Vagina (tissue), 2 donors: ENCODE measurements at regions not wholly inside any gene's neighbourhood (a gene's known extent, or its start where the extent isn't known, plus 50 kb on each side); places are given as distances from the start of the nearest gene placed in this dataset.

Experiments
- DNase-seq, 2 donors: peaks; one replicate each; pipeline ENCODE4 v3.0.0-alpha.2; 2017; ENCODE audit errors: extremely low spot score in 2 of 2
- H3K27ac ChIP-seq: fragments of 200-600 bp; sonication (generic); one replicate; pipeline ENCODE4 v1.5.1; 2019
- H3K27me3 ChIP-seq: fragments of 200-600 bp; sonication (generic); one replicate; pipeline ENCODE4 v1.5.1; 2019
- H3K36me3 ChIP-seq, 2 donors: fragments of 200-600 bp; sonication (generic); one replicate each; pipeline ENCODE4 v1.5.1; 2017 to 2019
- H3K4me1 ChIP-seq: fragments of 200-600 bp; sonication (generic); one replicate; pipeline ENCODE4 v1.5.1; 2019
- H3K4me3 ChIP-seq, 2 donors: fragments of 200-600 bp; sonication (generic); 1 replicate in 1 of 2; 2 replicates in 1 of 2; pipeline ENCODE4 v1.5.1; 2016 to 2019
- H3K9me3 ChIP-seq: fragments of 200-600 bp; sonication (generic); one replicate; pipeline ENCODE4 v1.5.1; 2019
- POLR2A ChIP-seq, 2 donors: fragments of 450-650 bp; IDR thresholded peaks; one replicate each; pipeline ENCODE4 v1.6.1; 2017; ENCODE audit warnings: antibody characterized with exemption in 2 of 2, mild to moderate bottlenecking in 2 of 2, moderate library complexity in 2 of 2
- POLR2AphosphoS5 ChIP-seq, 2 donors: sonication (generic); formaldehyde crosslinking; IDR thresholded peaks; one replicate each; pipeline ENCODE4 v1.9.0; 2017; ENCODE audit warnings: antibody characterized with exemption in 2 of 2, mild to moderate bottlenecking in 2 of 2, low read depth in 1 of 2; ENCODE audit not compliant: insufficient read depth in 1 of 2
- intact Hi-C: fragments of 100-400 bp; cut with DNase I; formaldehyde crosslinking; loops from one replicate; pipeline ENCODE4 v1.15.1; 2023
- TF ChIP-seq, protein P1 (sequence below), 3 experiments: fragments of 450-650 bp in 2 of 3; fragments of 200-600 bp in 1 of 3; sonication (generic) in 1 of 3; IDR thresholded peaks; one replicate each; pipeline ENCODE4 v1.5.1; 2017 to 2019; ENCODE audit warnings: antibody characterized with exemption in 3 of 3, mild to moderate bottlenecking in 2 of 3, moderate library complexity in 2 of 3

DNA sequence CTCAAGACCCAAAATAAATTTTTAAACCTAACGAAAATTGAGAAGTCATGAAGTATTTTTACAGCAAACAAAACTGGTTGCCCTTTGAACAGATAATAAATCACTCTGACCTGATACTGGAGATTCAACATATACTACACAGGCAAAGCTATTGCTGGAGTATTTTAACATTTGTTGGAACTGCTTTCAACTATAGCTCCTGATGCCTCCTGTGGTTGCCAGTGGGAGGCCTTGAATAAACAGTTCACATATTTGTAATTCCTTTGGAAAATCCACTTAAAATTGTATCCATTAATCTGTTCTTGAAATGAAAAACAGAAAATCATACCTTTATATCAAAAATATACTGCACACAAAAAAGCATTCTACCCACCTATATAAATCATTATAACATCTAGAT lies 605.1 kb downstream of the KCTD8 start:
- Histone ChIP-seq H3K9me3 (no peaks in the 10 kb centered on the region), H3K27me3 (no peaks in the 10 kb centered on the region), H3K4me1 (no peaks in the 10 kb centered on the region), H3K36me3 (no peaks in the 10 kb centered on the region), H3K27ac (no peak overlapping the region), H3K4me3 (no peak overlapping the region)
- TF ChIP-seq POLR2A (IDR thresholded peaks at IDR 0.05) (no peak), POLR2AphosphoS5 (IDR thresholded peaks at IDR 0.05; ENCODE audit: insufficient read depth in 1 of 2, low read depth in 1 of 2) (no peak)
- TF ChIP-seq, protein P1, sequence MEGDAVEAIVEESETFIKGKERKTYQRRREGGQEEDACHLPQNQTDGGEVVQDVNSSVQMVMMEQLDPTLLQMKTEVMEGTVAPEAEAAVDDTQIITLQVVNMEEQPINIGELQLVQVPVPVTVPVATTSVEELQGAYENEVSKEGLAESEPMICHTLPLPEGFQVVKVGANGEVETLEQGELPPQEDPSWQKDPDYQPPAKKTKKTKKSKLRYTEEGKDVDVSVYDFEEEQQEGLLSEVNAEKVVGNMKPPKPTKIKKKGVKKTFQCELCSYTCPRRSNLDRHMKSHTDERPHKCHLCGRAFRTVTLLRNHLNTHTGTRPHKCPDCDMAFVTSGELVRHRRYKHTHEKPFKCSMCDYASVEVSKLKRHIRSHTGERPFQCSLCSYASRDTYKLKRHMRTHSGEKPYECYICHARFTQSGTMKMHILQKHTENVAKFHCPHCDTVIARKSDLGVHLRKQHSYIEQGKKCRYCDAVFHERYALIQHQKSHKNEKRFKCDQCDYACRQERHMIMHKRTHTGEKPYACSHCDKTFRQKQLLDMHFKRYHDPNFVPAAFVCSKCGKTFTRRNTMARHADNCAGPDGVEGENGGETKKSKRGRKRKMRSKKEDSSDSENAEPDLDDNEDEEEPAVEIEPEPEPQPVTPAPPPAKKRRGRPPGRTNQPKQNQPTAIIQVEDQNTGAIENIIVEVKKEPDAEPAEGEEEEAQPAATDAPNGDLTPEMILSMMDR (IDR thresholded peaks at IDR 0.05): no peak
- intact Hi-C loops: no loop called here
- DNase-seq: no peak

GRCh38 chr4:43846111-43846587 lies 602.5 kb downstream of the KCTD8 start:
- no peak for DNase-seq
- Histone ChIP-seq H3K27me3 (no peaks in the 10 kb centered on the region), H3K36me3 (no peaks in the 10 kb centered on the region), H3K4me1 (no peaks in the 10 kb centered on the region), H3K9me3 (no peaks in the 10 kb centered on the region), H3K27ac (no peak overlapping the region), H3K4me3 (no peak overlapping the region)
- no peak for TF ChIP-seq POLR2AphosphoS5 (IDR thresholded peaks at IDR 0.05; ENCODE audit: insufficient read depth in 1 of 2, low read depth in 1 of 2)
- intact Hi-C loops: no loop called here

GRCh38 chr4:43853565-43854264 lies 594.9 kb downstream of the KCTD8 start:
- Histone ChIP-seq H3K27me3 (no peaks in the 10 kb centered on the region), H3K36me3 (no peaks in the 10 kb centered on the region), H3K4me3 (no peak overlapping the region), H3K27ac (no peak overlapping the region), H3K9me3 (no peaks in the 10 kb centered on the region), H3K4me1 (no peaks in the 10 kb centered on the region)
- intact Hi-C loops: no loop called here
- no peak for DNase-seq
- TF ChIP-seq, protein P1 (IDR thresholded peaks at IDR 0.05): no peak
- TF ChIP-seq POLR2AphosphoS5 (IDR thresholded peaks at IDR 0.05; ENCODE audit: insufficient read depth in 1 of 2, low read depth in 1 of 2) (no peak), POLR2A (IDR thresholded peaks at IDR 0.05) (no peak)

DNA sequence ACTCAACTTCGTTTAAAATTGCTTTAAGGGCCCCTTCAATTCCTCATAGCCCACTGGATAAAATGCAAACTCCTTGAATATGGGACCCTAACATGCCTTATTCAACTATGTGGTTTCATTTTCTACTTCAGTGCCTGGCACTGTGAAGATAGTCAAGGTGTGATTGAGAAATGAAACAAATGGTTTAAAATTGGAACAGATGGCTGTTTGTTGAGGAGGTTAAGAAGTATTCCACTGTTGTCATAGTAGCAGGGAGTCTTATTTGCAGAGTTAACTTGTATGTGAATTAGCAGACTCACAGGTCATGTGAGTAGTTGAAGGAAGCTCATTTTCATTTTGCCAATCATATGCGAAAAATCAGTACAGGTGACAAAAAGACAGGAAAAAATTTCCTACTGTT lies 593.3 kb downstream of the KCTD8 start:
- no peaks in the 10 kb centered on the region for H3K27me3 ChIP-seq
- no peaks in the 10 kb centered on the region for H3K36me3 ChIP-seq
- no peak overlapping the region for H3K4me3 ChIP-seq
- intact Hi-C loops: no loop called here
- TF ChIP-seq POLR2AphosphoS5 (IDR thresholded peaks at IDR 0.05; ENCODE audit: insufficient read depth in 1 of 2, low read depth in 1 of 2) (no peak), POLR2A (IDR thresholded peaks at IDR 0.05) (no peak)
- TF ChIP-seq, protein P1 (IDR thresholded peaks at IDR 0.05): no peak
- H3K27ac ChIP-seq: no peak overlapping the region
- no peak for DNase-seq
- H3K4me1 ChIP-seq: no peaks in the 10 kb centered on the region
- H3K9me3 ChIP-seq: no peaks in the 10 kb centered on the region

- TF ChIP-seq POLR2AphosphoS5 (IDR thresholded peaks at IDR 0.05; ENCODE audit: insufficient read depth in 1 of 2, low read depth in 1 of 2) (no peak), POLR2A (IDR thresholded peaks at IDR 0.05) (no peak)
- TF ChIP-seq, protein P1 (IDR thresholded peaks at IDR 0.05): no peak
- Histone ChIP-seq H3K27ac (no peak overlapping the region), H3K9me3 (no peaks in the 10 kb centered on the region), H3K4me1 (no peaks in the 10 kb centered on the region), H3K36me3 (no peaks in the 10 kb centered on the region), H3K4me3 (no peak overlapping the region), H3K27me3 (no peaks in the 10 kb centered on the region)
- intact Hi-C loops: no loop called here
- DNase-seq: no peak
Measured at GRCh38 chr4:43864616-43865146, 583.9 kb downstream of the KCTD8 start.
